Gastrocnemius medialis (tissue), 4 donors: ENCODE measurements at regions not wholly inside any gene's neighbourhood (a gene's known extent, or its start where the extent isn't known, plus 50 kb on each side); places are given as distances from the start of the nearest gene placed in this dataset.

Experiments used
- POLR2A ChIP-seq, 2 donors: fragments of 450-650 bp; IDR thresholded peaks; one replicate each; pipeline ENCODE4 v1.6.1; 2017; ENCODE audit warnings: antibody characterized with exemption in 2 of 2, mild to moderate bottlenecking in 2 of 2, moderate library complexity in 2 of 2
- TF ChIP-seq, protein P1 (sequence below), 5 experiments: fragments of 450-650 bp in 3 of 5; fragments of 200-600 bp in 2 of 5; sonication (generic) in 2 of 5; IDR thresholded peaks in 4 of 5; conservative IDR thresholded peaks in 1 of 5; 1 replicate in 4 of 5; 2 replicates in 1 of 5; pipeline ENCODE4 v1.5.1; 2016 to 2019; ENCODE audit warnings: antibody characterized with exemption in 5 of 5, mild to moderate bottlenecking in 3 of 5, moderate library complexity in 3 of 5

DNA sequence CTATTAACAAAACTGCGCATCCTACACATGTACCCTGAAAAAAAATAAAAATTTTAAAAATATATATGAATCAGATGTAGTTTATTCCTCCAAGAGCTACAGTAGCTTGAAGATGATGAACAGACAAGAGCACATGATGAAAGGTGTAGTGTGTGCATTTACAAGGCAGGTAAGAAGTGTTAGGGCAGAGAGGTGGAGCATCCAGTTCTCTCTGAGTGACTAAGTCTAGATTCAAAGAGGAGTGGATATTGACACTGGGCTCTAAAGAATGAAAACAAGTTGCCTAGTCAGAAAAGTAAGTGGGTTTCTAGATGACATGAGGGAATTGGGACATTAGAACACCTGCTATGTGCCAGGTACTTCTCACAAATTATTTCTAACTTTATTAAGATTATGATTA, 76.0 kb upstream of the CARD18 start:
- no peak for TF ChIP-seq POLR2A (IDR thresholded peaks at IDR 0.05)
- TF ChIP-seq, protein P1, sequence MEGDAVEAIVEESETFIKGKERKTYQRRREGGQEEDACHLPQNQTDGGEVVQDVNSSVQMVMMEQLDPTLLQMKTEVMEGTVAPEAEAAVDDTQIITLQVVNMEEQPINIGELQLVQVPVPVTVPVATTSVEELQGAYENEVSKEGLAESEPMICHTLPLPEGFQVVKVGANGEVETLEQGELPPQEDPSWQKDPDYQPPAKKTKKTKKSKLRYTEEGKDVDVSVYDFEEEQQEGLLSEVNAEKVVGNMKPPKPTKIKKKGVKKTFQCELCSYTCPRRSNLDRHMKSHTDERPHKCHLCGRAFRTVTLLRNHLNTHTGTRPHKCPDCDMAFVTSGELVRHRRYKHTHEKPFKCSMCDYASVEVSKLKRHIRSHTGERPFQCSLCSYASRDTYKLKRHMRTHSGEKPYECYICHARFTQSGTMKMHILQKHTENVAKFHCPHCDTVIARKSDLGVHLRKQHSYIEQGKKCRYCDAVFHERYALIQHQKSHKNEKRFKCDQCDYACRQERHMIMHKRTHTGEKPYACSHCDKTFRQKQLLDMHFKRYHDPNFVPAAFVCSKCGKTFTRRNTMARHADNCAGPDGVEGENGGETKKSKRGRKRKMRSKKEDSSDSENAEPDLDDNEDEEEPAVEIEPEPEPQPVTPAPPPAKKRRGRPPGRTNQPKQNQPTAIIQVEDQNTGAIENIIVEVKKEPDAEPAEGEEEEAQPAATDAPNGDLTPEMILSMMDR (IDR thresholded peaks at IDR 0.05 in 4 of 5, conservative IDR thresholded peaks at IDR 0.05 in 1 of 5) = no peak
